ENCODE measurements at regions not wholly inside any gene's neighbourhood (a gene's known extent, or its start where the extent isn't known, plus 50 kb on each side); places are given as distances from the start of the nearest gene placed in this dataset.

GRCh38 chr6:48472535-48472934, 361.5 kb upstream of the PTCHD4 start:
- Histone ChIP-seq H3K4me3 (ENCODE audit: low read length) (no peak overlapping the region), H3K27ac (ENCODE audit: low read length) (no peak overlapping the region), H3K27me3 (ENCODE audit: control insufficient read depth, insufficient read depth) (no peaks in the 10 kb centered on the region), H3K9me3 (ENCODE audit: control insufficient read depth, low read length) (no peaks in the 10 kb centered on the region), H3K4me1 (ENCODE audit: control insufficient read depth, insufficient read depth, low read length) (no peaks in the 10 kb centered on the region)
- whole genome bisulfite sequencing, result 42% methylated on average over 2 of the region's 2 CpGs
- DNase-seq, result no peak
- intact Hi-C loops (cut with DNase I), result no loop called here
- ATAC-seq, result no peak

- intact Hi-C loops (cut with DNase I), result no loop called here
- ATAC-seq, result no peak
- DNase-seq, result no peak
- Histone ChIP-seq H3K4me3 (ENCODE audit: low read length) (no peak overlapping the region), H3K27ac (ENCODE audit: low read length) (no peak overlapping the region), H3K4me1 (ENCODE audit: control insufficient read depth, insufficient read depth, low read length) (no peaks in the 10 kb centered on the region), H3K9me3 (ENCODE audit: control insufficient read depth, low read length) (no peaks in the 10 kb centered on the region), H3K27me3 (ENCODE audit: control insufficient read depth, insufficient read depth) (no peaks in the 10 kb centered on the region)
Observed at GRCh38 chr6:48472091-48472490, 361.1 kb upstream of the PTCHD4 start.

GRCh38 chr6:48471326-48471725, 360.3 kb upstream of the PTCHD4 start:
- 89% methylated on average over 1 of the region's 1 CpG for WGBS
- ATAC-seq, result no peak
- no peaks in the 10 kb centered on the region for H3K27me3 ChIP-seq (ENCODE audit: control insufficient read depth, insufficient read depth)
- H3K27ac ChIP-seq (ENCODE audit: low read length), result no peak overlapping the region
- DNase-seq, result no peak
- intact Hi-C loops (cut with DNase I), result no loop called here
- no peak overlapping the region for H3K4me3 ChIP-seq (ENCODE audit: low read length)
- no peaks in the 10 kb centered on the region for H3K4me1 ChIP-seq (ENCODE audit: control insufficient read depth, insufficient read depth, low read length)
- no peaks in the 10 kb centered on the region for H3K9me3 ChIP-seq (ENCODE audit: control insufficient read depth, low read length)

GRCh38 chr6:48449002-48449401, 338.0 kb upstream of the PTCHD4 start:
- no peak overlapping the region for H3K4me3 ChIP-seq (ENCODE audit: low read length)
- intact Hi-C loops (cut with DNase I), result no loop called here
- 87% methylated on average over 2 of the region's 2 CpGs for WGBS
- H3K27ac ChIP-seq (ENCODE audit: low read length), result no peak overlapping the region
- H3K4me1 ChIP-seq (ENCODE audit: control insufficient read depth, insufficient read depth, low read length), result no peaks in the 10 kb centered on the region
- H3K9me3 ChIP-seq (ENCODE audit: control insufficient read depth, low read length), result no peaks in the 10 kb centered on the region
- ATAC-seq (no peak), DNase-seq (no peak)
- no peaks in the 10 kb centered on the region for H3K27me3 ChIP-seq (ENCODE audit: control insufficient read depth, insufficient read depth)

- Histone ChIP-seq H3K27me3 (ENCODE audit: control insufficient read depth, insufficient read depth) (no peaks in the 10 kb centered on the region), H3K27ac (ENCODE audit: low read length) (no peak overlapping the region), H3K4me3 (ENCODE audit: low read length) (no peak overlapping the region), H3K4me1 (ENCODE audit: control insufficient read depth, insufficient read depth, low read length) (no peaks in the 10 kb centered on the region), H3K9me3 (ENCODE audit: control insufficient read depth, low read length) (no peaks in the 10 kb centered on the region)
- no peak for DNase-seq
- ATAC-seq, result no peak
- WGBS, result 94% methylated on average over 5 of the region's 5 CpGs
- intact Hi-C loops (cut with DNase I), result no loop called here
Observed at GRCh38 chr6:48447251-48447650, 336.3 kb upstream of the PTCHD4 start.

- no peak for DNase-seq
- no peak for ATAC-seq
- Histone ChIP-seq H3K4me1 (ENCODE audit: control insufficient read depth, insufficient read depth, low read length) (no peaks in the 10 kb centered on the region), H3K4me3 (ENCODE audit: low read length) (no peak overlapping the region), H3K27me3 (ENCODE audit: control insufficient read depth, insufficient read depth) (no peaks in the 10 kb centered on the region), H3K27ac (ENCODE audit: low read length) (no peak overlapping the region), H3K9me3 (ENCODE audit: control insufficient read depth, low read length) (no peaks in the 10 kb centered on the region)
- intact Hi-C loops (cut with DNase I), result no loop called here
Observed at GRCh38 chr6:48429610-48430009, 318.6 kb upstream of the PTCHD4 start.

- no peak for ATAC-seq
- Histone ChIP-seq H3K4me1 (ENCODE audit: control insufficient read depth, insufficient read depth, low read length) (no peaks in the 10 kb centered on the region), H3K4me3 (ENCODE audit: low read length) (no peak overlapping the region), H3K27me3 (ENCODE audit: control insufficient read depth, insufficient read depth) (no peaks in the 10 kb centered on the region), H3K27ac (ENCODE audit: low read length) (no peak overlapping the region), H3K9me3 (ENCODE audit: control insufficient read depth, low read length) (no peaks in the 10 kb centered on the region)
- DNase-seq, result no peak
- intact Hi-C loops (cut with DNase I), result no loop called here
Observed at GRCh38 chr6:48429021-48429420, 318.0 kb upstream of the PTCHD4 start.

GRCh38 chr6:48426636-48427035, 315.6 kb upstream of the PTCHD4 start:
- H3K4me3 ChIP-seq (ENCODE audit: low read length), result no peak overlapping the region
- no peaks in the 10 kb centered on the region for H3K9me3 ChIP-seq (ENCODE audit: control insufficient read depth, low read length)
- ATAC-seq, result no peak
- no peaks in the 10 kb centered on the region for H3K27me3 ChIP-seq (ENCODE audit: control insufficient read depth, insufficient read depth)
- intact Hi-C loops (cut with DNase I), result no loop called here
- no peak for DNase-seq
- no peak overlapping the region for H3K27ac ChIP-seq (ENCODE audit: low read length)
- no peaks in the 10 kb centered on the region for H3K4me1 ChIP-seq (ENCODE audit: control insufficient read depth, insufficient read depth, low read length)
- WGBS, result 87% methylated on average over 3 of the region's 3 CpGs

GRCh38 chr6:48423640-48424365, 312.8 kb upstream of the PTCHD4 start:
- no peaks in the 10 kb centered on the region for H3K4me1 ChIP-seq (ENCODE audit: control insufficient read depth, insufficient read depth, low read length)
- intact Hi-C loops (cut with DNase I), result no loop called here
- WGBS, result 87% methylated on average over 1 of the region's 1 CpG
- no peaks in the 10 kb centered on the region for H3K9me3 ChIP-seq (ENCODE audit: control insufficient read depth, low read length)
- H3K27ac ChIP-seq (ENCODE audit: low read length), result no peak overlapping the region
- no peaks in the 10 kb centered on the region for H3K27me3 ChIP-seq (ENCODE audit: control insufficient read depth, insufficient read depth)
- ATAC-seq (no peak), DNase-seq (no peak)
- no peak overlapping the region for H3K4me3 ChIP-seq (ENCODE audit: low read length)

GRCh38 chr6:48419992-48420391, 309.0 kb upstream of the PTCHD4 start:
- no peak overlapping the region for H3K27ac ChIP-seq (ENCODE audit: low read length)

GRCh38 chr6:48417927-48418326, 306.9 kb upstream of the PTCHD4 start:
- Histone ChIP-seq H3K4me1 (ENCODE audit: control insufficient read depth, insufficient read depth, low read length) (no peaks in the 10 kb centered on the region), H3K27ac (ENCODE audit: low read length) (no peak overlapping the region), H3K4me3 (ENCODE audit: low read length) (no peak overlapping the region), H3K27me3 (ENCODE audit: control insufficient read depth, insufficient read depth) (no peaks in the 10 kb centered on the region), H3K9me3 (ENCODE audit: control insufficient read depth, low read length) (no peaks in the 10 kb centered on the region)
- intact Hi-C loops (cut with DNase I), result no loop called here
- 51% methylated on average over 4 of the region's 4 CpGs for WGBS
- ATAC-seq, result no peak
- no peak for DNase-seq

More at GRCh38 chr6:48419992-48420391, 309.0 kb upstream of the PTCHD4 start:
- Histone ChIP-seq H3K4me3 (ENCODE audit: low read length) (no peak overlapping the region), H3K27me3 (ENCODE audit: control insufficient read depth, insufficient read depth) (no peaks in the 10 kb centered on the region), H3K4me1 (ENCODE audit: control insufficient read depth, insufficient read depth, low read length) (no peaks in the 10 kb centered on the region), H3K9me3 (ENCODE audit: control insufficient read depth, low read length) (no peaks in the 10 kb centered on the region)
- intact Hi-C loops (cut with DNase I), result no loop called here
- no peak for ATAC-seq
- DNase-seq, result no peak
- 44% methylated on average over 1 of the region's 1 CpG for WGBS

- Histone ChIP-seq H3K4me3 (ENCODE audit: low read length) (no peak overlapping the region), H3K9me3 (ENCODE audit: control insufficient read depth, low read length) (no peaks in the 10 kb centered on the region), H3K4me1 (ENCODE audit: control insufficient read depth, insufficient read depth, low read length) (no peaks in the 10 kb centered on the region), H3K27me3 (ENCODE audit: control insufficient read depth, insufficient read depth) (no peaks in the 10 kb centered on the region), H3K27ac (ENCODE audit: low read length) (no peak overlapping the region)
- WGBS, result 68% methylated on average over 2 of the region's 2 CpGs
- intact Hi-C loops (cut with DNase I), result no loop called here
- ATAC-seq, result no peak
- no peak for DNase-seq
Observed at GRCh38 chr6:48412656-48413055, 301.7 kb upstream of the PTCHD4 start.

Data from right cardiac atrium (tissue), 5 donors.